Stimulated activated naive CD4-positive, alpha-beta T cell (primary cell): ENCODE measurements at regions not wholly inside any gene's neighbourhood (a gene's known extent, or its start where the extent isn't known, plus 50 kb on each side); places are given as distances from the start of the nearest gene placed in this dataset.
"Not testable (repeated sequence)": the region's sequence is repeated elsewhere in the genome, so short reads cannot be mapped to it uniquely, and the experiment has no call there.

Experiments
- DNase-seq, 6 experiments: peaks; one replicate each; lab custom pipeline; 2025; lab: John Stamatoyannopoulos, UW

DNA sequence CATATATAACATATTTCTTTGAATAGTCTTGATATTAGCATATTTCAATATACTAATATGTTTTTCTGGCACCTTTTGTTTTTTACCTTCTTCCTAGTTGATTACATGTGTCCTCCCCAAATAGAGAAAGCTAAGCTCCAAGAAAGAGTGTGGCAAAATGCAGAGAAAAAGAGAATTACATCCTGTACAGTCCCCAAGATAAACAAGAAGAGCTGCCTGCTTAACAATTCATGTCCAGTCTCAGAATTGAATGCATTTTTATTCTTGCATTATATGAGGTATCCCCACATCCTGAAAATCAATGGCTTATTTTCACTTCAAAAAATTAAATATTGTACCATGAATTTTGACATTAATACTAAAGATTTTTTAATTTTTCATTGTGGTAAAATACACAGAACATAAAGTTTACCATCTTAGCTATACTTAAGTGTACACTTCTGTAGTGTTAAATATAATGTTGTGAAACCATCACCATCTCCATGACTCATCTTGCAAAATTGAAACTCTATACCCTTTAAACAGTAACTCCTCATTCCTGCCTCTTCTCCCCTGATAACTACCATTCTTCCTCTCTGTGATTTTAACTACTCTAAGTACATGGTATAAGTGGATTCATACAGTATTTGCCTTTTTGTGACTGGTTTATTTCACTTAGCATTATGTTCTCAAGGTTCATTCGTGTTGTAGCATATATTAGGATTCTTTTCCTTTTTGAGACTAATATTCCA, 490.3 kb downstream of the COL12A1 start:
- DNase-seq = no peak

DNA sequence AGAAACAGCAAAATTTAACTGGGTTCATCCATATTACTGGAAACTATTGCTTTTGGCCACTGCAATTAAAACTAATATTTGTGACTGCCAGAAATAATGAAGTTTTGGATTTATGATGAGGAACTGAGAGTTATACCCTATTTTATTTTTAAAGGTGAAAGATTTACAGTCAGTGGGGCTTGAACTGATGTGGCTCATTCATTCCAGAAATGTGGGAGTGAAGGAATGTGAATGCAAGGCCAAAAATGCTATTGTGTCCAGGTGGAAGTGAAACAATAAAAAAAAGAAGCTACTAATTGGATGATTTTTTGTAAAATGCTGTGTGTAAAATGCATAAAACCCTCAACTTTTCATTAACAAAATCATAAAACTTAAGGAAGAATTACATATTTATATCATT, 491.9 kb downstream of the COL12A1 start:
- no peak for DNase-seq

DNA sequence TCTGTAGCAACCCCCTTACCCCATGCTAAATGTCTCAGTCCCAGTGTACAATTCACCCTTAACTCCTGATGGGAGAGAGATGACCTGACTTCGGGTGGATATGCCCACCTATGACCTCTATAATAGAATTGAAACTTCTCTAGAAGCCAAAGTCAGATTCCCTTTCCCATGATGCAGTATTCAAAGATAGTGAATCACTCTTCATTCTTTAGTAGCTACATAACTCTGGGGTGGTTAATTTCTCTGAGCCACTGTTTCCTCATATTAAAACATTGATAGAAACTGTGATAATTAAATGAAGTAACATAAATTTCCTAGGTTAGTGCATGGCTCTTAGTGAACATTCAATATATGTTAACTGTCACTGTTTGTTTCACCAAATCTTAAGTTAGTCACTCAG, 500.4 kb downstream of the COL12A1 start:
- no peak for DNase-seq

DNA sequence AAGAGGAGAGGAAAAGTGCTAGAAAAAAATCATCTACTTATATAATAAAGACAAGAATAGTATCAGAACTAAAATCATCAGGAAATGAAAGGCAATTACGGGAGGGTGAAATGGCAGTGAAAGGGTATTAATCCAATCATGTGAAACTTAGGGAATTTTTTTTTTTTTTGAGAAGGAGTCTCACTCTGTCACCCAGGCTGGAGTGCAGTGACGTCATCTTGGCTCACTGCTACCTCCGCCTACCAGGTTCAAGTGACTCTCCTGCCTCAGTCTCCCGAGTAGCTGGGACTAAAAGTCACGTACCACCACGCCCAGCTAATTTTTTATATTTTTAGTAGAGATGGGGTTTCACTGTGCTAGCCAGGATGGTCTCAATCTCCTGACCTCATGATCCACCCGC, 501.3 kb downstream of the COL12A1 start:
- not testable (repeated sequence) for DNase-seq

DNA sequence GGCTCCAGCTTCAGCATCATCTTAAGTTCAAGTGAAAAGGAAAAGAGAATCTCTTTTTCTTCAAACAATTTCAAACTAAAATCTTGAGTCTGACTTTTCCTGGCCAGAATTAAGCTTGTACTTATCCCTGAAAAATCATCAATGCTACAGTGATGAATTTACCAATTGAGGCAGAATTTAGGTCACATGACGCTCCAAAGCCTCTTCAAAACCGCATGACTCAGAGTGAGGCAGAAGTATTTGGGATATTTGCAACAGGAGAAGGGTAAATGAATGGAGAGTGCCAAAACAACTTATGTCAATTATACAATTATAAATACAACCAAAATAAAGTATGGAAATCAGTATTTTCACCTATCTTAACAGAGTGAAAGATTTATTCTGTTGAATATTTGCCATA, 515.5 kb downstream of the COL12A1 start:
- no peak for DNase-seq

DNA sequence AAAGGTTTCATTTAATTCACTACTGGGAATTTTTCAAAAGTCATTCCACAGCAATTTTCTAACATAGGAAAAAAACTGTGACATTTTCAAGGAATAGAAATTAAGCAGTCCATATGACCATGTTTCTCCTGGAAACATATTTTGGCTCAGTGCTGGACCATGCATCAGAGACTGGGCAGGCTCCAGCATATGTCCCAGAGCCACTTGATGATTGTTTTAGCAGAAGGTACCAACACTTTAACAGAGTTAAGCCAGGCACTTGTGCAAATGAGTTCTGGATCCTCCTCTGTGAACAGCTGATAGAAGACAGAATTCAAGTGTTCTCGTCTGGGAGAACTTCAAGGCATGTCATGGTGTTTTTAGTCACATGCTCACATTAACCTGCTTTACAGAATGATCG, 516.3 kb downstream of the COL12A1 start:
- no peak for DNase-seq

DNA sequence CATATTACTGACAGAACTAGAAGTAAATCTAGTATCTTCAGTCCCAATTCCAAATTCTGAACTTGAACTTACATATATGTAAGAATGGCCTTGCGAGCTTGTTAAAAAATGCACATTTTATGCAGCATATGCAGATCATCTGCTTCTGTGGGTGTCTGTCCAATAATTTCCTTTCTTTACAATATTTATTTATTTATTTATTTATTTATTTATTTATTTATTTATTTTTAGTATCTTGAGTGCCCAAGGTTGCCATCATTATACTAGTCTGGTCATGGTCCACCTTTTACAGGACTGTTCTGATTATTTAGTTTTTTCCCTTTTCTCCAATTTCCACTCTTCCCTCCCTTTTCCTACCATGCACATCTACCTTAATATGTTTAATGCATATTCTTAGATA, 528.4 kb downstream of the COL12A1 start:
- DNase-seq = no peak

DNA sequence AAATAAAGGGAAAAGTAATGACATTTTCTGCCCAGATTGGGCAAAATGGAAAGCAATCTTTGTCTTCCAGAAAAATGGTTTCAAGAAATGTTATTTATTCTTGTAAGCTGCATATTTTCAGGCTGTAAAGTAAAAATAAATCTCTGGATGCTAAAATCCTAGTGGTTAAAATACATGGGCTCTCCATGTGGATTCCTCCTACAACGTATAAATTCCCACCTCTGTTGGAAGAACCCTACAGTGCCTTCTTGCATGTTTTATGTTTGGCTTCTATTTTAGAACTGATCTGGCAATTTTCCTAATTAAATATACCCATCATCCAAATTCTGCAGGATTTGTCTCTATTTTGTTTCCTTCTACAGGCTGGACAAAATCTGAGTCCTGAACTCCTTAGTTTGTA, 528.9 kb downstream of the COL12A1 start:
- no peak for DNase-seq

DNA sequence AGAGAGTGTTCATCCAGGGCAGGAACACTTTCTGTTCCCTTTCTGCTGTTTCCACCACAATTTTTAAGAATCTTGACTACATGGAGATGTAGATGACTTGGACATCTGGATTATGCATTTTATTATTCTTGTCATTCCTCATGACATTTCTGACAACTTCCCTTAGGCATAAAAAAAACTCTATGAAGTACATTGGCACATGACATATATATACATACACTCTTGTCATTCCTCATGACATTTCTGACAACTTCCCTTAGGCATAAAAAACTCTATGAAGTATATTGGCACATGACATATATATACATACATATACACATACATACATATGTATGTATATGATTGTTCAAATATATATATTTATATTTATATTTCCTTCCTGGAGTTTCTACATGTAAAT, 531.5 kb downstream of the COL12A1 start:
- DNase-seq = no peak

DNA sequence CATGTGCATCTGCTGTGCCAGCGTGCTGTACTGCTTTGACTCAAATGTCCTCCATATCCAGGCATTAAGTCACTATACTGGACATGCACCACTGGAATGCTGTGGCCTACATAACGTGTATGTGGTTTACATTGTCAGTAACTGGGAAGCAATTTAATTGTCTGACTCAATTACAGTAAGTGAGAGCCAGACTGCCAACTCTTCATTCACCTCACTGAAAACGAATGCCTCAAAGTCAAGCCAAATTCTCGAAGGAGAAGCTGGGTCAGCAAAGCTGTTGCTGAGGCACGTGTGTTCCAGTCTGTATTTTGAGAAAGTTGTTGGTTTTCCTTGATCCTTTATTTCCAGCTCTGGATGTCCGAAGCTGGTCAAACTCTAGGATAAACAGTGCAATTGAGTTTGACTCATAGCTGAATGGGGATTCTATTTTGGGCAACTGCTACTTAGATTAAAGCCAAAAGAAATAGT, 534.3 kb downstream of the COL12A1 start:
- no peak for DNase-seq

DNA sequence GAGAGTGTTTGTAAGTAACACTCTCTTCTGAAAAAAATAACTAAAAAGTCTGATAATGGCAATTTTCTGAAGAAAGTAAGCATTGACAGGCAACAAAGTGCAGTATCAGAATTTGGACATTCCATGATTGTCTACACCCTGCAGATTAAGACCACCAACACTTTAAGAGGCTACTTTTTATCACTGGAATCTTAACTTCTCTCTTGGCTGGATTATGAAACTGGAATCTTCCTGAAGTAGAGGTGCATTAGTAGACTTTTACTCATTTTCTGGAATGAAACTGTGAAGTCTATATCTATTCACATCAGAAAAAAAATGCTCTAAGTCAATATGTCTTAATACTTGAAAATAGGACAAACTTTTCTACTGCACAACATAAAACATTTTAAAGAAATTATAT, 547.5 kb downstream of the COL12A1 start:
- no peak for DNase-seq

DNA sequence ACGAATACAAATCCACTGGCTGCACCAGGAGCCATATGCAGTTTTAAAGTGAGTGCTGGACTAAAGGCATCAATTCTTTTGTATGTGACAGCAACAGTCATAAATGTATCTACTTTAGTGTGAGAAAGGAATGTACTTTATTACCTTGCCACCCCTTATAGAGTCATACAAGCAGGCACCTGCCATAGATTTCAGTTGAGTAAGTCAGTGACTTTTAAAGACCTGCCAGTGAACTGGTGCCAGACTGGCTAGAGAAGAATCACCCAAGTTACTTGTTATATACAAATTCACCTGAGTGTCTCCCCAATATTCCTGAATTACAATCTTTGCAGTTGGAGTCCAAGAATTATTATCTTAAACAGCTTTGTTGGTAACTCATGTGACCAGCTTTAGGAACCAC, 547.9 kb downstream of the COL12A1 start:
- no peak for DNase-seq

DNA sequence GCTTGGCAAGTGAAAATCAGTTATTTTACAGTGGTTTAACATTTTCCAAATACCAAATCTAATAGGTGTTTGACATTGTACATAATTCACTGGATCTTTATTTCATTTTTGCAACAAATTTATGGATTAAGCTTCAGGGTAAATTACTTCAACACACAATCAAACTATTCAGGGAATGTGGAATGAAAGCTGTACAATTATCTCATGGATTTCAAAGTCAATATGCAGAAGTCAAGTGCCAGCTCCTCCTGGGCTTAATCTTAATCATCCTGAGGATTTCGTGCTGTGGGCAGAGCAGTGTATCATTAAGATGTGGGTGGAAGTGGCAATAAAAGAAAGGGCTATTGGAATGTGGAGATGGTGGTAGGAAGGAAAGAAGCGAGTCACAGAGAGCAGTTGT, 548.8 kb downstream of the COL12A1 start:
- DNase-seq = no peak

DNA sequence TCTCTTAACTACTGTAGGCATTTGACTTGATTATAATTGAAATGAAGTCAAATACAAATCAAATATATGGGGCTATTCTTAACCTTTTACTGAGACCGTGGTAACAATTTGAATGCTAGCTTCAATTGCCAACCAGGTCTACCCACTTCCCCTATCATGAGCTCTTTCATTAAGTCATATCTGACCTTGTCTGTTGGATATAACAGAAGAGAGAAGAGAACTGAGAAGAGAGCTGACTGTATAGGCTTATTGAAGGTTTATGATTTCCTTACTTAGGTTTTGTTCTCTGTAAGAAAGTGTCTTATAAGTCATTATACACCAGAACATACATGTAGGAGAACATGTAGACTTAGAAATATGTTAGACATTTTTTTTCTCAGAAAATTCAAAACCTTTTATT, 549.4 kb downstream of the COL12A1 start:
- no peak for DNase-seq

DNA sequence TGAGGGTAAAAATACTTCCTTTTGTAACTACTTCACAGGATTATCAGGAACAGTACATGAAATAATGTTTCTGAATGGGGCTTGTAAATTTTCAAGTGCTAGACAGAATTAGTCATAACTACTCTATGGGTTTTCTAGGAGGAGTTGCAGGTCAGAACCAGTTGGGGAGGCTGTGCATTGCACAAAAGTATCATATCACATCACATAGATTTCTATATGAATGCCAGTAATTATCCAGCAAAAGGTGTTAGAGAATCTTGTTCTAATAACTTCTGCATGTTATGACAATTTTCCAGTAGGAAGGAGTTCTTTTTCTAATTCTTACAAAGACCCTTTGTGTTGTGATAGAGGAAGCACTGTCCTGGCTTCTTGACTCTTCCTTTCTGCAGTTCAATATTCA, 551.6 kb downstream of the COL12A1 start:
- no peak for DNase-seq

DNA sequence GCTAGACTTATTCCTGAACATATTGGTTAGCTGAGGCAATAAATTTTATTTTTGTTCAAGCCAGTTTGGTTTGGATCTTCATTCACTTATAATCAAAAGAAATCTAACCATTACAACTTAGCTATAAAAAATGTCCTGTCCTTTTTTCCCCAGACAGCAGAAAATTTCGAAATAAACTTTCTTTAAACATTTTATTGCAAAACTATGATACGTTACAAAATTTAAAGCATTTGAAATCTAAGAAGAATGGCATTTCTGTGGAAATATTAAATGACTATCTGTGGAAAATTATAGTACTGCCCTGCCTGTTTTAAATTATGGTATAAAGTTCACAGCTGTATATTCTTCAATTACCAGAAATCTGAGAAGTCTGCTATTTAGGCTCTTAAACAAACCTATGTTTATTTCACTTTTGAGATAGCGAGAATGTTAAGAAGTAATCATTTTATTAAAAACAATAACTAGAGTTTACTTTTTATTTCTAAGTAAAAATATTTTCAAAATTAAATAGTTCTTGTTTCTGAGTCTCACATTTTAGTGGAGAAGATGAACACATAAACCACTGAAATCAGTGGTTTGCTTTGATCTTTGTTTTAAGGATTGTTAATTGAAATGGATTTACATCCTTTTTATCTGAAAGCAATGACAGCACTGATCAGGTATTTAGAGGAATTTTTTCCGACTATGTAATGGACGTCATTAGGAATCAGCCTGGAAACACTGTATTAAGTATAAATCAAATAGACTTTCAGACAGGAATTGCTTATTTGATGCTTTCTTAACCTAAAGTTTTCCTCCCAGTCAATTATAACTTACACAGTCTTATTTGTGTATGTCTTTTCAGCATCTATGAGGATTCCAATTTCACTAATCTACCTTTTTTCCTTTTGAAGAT, 553.7 kb downstream of the COL12A1 start:
- no peak for DNase-seq

DNA sequence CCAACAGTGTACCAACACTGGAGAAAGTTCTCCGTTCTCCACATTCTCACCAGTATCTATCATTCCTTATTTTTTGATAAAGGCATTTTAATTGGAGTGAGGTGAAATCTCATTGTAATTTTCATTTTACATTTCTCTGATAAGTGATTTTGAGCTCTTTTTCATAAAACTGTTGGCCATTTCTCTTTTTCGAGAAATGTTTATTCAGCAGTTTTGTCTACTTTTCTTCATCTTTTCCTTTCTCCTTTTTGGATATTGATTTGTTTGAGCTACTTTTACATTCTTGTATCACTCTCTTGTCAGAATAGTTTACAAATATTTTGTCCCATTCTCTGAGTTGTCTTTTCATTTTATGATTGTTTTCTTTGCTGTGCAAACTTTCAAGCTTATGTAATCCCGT, 555.2 kb downstream of the COL12A1 start:
- no peak for DNase-seq

DNA sequence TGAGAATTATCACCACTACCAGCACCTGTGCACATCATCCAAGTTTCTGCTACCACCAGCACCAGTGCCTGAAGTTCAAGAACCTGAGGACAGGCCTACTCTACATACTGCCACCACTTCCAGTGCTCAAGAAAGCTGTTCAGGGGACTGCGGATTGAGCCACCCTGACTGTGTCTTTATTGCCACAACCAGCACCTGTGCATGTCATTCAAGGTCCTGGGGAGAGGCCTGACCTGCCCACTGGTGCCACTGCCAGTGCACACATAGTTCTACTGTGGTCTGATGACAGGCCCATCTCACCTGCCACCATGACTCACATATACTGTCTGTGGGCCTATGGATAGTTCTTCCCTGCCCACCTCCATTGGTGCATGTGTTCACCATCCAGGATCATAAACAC, 559.4 kb downstream of the COL12A1 start:
- no peak for DNase-seq

DNA sequence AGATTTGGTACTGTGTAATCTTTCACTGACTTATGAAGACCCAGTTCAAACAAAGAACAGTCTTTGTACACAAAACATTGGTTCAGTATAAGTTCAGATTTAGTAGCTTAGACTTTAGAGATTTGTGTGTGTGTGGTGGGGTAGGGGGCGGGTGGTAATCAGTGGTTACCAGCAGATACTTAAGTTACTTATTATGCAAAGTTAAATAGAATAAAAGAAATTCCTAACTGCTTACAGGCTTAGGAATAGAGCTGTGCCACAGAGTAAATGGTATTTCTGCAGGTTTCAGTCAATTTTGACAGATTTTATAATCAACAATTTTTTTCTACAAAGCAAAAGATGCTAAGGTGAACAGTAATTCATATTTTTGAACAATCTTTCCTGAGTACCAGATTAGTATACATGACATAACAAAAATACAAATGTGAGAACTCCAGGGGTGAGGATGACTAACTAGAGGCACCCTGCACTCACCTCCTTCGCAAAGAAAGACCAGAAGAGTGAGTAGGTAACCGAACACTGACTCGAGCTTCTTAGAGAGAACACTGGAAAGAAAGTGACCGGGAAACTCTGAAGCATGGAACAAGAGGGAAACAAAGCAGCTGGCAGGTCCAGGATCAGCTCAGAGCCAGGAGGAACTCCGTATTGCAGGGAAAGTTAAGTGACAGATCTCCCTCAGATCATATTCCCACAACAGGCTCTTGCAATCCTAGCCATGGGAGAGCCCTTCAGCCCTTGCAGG, 560.6 kb downstream of the COL12A1 start:
- no peak for DNase-seq

DNA sequence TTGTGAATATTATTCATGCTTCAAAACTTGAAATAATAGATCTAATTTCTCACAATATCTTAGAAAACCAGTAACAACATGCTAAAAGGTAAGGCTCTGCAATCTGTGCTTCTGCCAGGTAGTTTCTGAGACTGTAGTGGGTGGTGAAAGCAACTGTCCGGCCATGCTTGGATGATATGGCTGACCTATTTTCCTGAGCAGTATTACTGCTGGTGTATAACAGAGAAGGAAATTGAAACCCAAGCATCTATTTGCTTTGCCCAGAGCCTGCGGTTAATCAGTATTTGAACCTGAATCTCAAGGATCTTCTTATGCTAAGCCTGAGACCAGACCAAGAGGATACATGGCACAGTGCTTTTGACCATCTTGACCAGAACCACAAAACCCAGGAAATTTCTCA, 563.8 kb downstream of the COL12A1 start:
- DNase-seq = no peak

DNA sequence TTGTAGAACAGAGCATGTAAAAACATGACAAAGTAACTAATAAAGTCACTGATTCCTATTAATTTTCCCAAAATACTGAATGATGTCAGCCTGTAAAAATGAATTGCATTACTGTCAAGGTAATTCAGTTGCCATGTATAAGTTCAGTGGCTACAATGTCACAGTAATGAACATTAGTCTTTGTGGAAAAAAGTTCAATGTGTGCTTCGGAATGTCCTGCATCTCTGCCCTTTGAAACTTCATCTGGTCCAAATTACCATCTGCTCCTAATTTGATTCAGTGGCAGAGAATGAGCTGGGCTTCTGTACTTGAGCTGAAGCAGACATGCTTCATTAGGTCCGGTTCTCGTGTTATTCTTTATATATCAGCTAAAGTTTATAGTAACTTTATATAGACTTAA, 567.4 kb downstream of the COL12A1 start:
- DNase-seq = no peak

DNA sequence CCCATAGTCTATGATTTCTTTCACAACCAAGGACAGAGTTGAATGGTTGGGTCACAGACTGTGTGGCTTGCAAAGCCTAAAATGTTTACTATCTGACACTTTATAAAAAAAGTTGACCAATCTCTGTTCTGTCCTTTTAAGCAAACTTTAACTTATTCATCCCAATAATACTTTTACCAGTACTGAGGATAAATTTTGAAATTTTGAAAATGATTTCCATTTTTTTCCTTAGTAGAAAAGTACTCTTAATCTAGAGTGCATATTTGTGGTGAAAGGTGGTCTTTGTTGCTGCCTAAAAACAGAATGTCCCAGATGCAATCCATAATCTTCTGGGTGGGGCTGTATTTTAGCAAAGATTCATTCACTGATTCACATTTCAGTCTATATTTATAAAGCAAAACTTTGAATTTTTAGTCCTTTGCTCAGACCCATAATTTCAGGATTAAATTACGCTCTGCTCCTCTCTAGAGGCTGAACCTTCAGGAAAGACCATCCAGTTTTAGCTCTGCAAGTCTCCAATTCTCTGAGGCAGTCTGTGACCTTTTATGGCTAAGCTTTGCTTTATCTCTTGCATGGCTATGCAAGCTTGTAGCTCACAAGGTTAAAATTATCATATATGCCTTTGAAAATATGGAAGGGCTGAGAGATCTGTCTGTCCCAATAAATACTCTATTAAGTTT, 573.5 kb downstream of the COL12A1 start:
- no peak for DNase-seq
